D721Med (cell line): ENCODE measurements at regions not wholly inside any gene's neighbourhood (a gene's known extent, or its start where the extent isn't known, plus 50 kb on each side); places are given as distances from the start of the nearest gene placed in this dataset.
A peak's percentile ranks its signal among the peaks of the same experiment; 100 is the strongest.

ENCODE experiments used
- DNase-seq: peaks from one replicate; pipeline ENCODE4 v3.0.0; 2011; ENCODE audit warnings: low spot score; ENCODE audit not compliant: insufficient read length
- FAIRE-seq: peaks from 2 replicates; lab custom pipeline; 2011; peaks lifted over from hg19 to GRCh38; lab: Jason Lieb, UNC
- TF ChIP-seq, protein P1 (sequence below): IDR thresholded peaks from 2 replicates; pipeline ENCODE4 v1.5.1; 2012; ENCODE audit warnings: mild to moderate bottlenecking, control low read depth; ENCODE audit not compliant: insufficient read depth; ENCODE audit errors: missing control alignments

DNA sequence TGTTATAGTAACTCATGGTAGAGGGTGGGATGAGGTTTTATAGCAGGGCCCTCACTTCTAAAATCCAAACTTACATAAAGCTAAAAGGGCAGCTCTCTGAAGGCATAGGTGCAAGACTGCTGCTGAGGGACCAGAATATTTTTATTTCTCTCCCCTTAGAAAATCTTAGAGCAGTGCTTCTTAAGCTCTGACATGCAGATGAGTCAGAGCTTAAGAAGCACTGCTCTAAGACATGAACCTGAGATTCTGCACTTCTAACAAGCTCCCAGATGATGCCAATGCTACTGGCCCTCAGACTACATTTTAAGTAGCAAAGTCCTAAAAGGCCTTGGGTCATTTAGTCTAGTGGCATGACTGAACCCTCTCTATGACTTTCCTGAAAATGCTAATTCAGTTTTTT lies 97.6 kb upstream of the SPRY4 start:
- no peak for FAIRE-seq
- DNase-seq = no peak

DNA sequence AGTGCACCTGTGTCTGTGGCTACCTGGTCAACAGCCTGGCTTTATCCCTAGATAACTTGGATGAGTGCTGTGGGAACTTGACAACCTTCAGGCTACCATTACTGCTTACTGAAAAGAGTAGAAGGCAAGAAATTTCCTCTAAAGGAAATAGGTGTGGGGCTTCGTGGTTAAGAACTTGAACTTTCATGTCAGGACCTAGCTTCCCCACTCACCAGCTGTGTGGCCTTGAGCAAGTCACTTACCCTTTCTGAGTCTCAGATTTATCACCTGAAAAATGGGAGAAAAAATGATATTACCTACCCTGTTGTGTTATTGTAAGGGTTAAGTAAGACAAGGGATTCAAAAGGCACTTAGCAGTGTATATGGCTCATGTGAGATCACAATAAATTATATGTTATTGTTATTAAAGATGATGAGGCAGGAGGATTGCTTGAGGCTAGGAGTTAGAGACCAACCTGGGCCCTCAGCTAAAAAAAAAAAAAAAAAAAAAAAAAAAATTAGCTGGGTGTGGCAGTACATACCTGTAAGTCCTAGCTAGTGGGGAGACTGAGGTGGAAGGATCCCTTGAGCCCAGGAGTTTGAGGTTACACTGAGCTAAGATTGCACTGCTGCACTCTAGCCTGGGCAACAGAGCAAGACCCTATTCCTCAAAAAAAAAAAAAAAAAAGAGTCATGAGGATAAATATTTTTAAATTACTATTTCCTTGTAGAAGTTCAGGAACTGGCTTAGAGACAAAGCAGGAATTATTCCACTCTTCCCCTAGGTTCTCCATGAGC lies 97.0 kb upstream of the SPRY4 start:
- TF ChIP-seq, protein P1, sequence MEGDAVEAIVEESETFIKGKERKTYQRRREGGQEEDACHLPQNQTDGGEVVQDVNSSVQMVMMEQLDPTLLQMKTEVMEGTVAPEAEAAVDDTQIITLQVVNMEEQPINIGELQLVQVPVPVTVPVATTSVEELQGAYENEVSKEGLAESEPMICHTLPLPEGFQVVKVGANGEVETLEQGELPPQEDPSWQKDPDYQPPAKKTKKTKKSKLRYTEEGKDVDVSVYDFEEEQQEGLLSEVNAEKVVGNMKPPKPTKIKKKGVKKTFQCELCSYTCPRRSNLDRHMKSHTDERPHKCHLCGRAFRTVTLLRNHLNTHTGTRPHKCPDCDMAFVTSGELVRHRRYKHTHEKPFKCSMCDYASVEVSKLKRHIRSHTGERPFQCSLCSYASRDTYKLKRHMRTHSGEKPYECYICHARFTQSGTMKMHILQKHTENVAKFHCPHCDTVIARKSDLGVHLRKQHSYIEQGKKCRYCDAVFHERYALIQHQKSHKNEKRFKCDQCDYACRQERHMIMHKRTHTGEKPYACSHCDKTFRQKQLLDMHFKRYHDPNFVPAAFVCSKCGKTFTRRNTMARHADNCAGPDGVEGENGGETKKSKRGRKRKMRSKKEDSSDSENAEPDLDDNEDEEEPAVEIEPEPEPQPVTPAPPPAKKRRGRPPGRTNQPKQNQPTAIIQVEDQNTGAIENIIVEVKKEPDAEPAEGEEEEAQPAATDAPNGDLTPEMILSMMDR = no peak
- DNase-seq (no peak), FAIRE-seq (no peak)

More for the DNA sequence above, 97.6 kb upstream of the SPRY4 start:
- TF ChIP-seq, protein P1 = no peak

DNA sequence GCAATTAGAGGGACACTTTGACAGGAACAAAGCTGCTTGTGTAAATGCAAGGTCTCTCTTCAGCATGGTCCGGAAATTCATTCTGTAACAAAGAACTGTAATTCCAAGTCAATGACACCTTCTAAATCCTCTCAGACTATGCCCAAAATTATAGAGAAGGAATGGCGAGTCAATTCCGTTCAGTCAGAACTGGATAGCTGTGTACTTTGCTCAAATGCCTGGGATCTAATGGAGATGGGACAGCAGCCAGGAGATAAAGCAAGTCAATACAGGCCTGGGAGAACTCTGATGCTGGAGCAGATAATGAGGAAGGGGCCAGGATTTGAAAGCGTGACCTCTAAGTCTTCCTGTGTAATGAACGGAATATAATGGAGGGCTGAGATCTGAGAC lies 96.4 kb upstream of the SPRY4 start:
- FAIRE-seq (no peak), DNase-seq (no peak)
- TF ChIP-seq, protein P1 = no peak

DNA sequence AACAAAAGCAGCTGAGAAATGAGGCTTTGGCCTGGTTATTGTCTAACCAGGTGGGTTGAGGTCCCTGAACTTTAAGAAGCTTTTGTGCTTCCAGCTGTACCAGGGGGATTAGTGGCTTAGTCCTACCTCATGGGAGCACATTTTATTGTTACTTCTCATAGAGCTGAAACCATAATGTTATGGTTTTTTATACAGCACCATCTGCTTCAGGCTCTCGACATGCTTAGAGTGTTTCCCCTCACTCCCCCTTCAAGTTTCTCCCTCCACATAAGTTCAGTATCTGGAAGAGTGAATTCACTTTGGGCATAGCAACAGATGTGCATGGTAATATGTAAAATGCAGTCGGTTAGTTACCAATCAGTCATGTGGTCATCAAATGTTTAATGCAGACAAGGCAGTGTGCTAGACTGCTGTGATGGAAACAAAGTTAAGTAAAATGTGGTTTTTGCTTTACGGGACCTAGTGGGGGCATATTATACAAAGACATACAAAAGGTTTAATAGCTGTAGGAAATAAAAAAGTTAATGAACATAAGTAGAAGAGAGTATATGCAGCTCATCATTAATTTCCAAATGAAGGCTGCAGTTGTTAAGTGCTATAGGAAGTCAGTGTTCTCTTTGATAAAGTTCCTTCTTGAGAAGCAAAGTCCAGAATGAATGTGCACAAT lies 95.9 kb upstream of the SPRY4 start:
- DNase-seq (no peak), FAIRE-seq (peak; percentile 97)
- TF ChIP-seq, protein P1 = no peak

DNA sequence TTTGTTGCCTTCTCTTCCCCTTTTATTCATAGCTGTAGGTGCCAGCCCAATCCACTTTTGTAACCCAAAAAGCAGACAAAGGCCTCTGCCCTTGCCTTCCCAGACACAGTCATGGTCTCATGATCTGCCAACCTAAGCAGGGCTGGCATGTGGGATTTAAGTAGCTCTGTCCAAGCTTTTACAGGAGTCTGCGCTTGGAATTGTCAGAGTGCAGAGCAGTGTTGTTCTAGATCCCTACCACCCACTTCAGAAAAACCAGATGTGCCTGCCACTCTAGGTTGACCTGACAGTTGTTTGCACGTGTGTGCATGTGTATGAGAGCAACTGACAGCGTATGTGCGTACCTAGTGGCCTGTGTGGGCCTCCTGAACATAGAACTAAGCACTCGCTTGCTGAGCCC lies 87.8 kb upstream of the SPRY4 start:
- TF ChIP-seq, protein P1 = no peak
- FAIRE-seq = no peak
- DNase-seq = no peak

DNA sequence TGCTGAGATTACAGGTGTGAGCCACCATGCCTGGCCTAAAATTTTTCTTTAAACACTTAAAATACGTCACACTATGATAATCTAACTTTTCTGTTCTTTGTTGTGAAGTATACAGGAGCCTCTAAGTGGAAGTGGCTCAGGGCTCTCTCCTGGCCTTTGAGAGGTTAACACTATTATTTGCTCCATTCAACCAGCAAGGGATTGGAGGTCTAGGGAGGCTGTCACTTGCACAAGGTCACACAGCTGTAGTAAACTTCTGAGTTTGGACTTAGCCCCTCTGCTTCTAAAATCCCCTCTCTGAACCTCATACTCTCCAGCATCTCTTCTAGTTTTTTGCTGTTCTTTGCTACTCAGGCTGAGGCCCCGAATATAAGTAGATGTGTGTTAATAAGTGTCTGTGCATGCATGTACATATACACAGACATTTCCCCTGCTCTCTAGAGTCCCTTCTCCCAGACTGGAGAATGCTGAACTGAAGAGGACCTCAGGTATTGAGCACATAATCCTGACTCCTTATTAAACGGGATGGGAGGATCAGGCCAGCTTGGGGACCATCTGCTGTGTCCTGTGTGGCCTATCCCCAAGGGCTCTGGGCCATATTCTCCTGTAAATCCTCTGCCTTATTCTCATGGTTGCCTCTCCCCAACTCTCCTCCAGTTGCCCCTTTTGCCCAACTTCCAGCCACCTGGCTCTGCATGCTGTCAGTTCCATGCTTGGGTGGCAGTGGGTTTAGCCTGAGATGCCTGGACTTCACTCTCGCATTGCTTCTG lies 87.0 kb upstream of the SPRY4 start:
- DNase-seq = no peak

More for the DNA sequence above, 87.0 kb upstream of the SPRY4 start:
- FAIRE-seq = peak; percentile 35
- TF ChIP-seq, protein P1 = no peak
